ENCODE measurements at regions not wholly inside any gene's neighbourhood (a gene's known extent, or its start where the extent isn't known, plus 50 kb on each side); places are given as distances from the start of the nearest gene placed in this dataset.

DNA sequence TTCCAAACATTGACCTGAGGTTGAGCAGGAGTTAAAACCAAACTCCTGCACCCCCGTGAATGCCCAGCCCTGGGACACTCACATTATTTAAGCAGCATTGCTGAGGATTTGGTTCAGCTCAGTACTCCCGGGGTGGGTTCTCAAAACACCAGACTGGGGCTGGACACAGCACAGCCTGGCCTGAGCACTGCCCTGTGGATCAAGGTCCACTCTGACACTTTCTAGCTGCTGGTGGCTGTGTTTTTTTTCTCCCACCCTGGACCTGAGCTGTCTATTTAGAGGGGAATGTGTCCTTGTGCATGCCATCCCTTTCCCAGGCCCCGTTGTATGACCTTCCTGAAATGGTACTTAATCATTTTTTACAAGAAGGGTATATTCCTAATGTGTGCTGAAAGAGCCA, 94.7 kb upstream of the GJB6 start:
- no peaks in the 10 kb centered on the region for H3K27me3 ChIP-seq (ENCODE audit: control insufficient read depth in 2 of 2, insufficient read depth in 2 of 2, low read length in 2 of 2)
- peaks cover 2 to 5% (median 5%) of the 10 kb centered on the region in 3 donors for H3K27me3 Mint-ChIP-seq (ENCODE audit: low read depth in 3 of 3)
- no peak for DNase-seq
- H3K9me3 Mint-ChIP-seq = peaks cover 17 to 53% (median 37%) of the 10 kb centered on the region in 7 donors
- no peak overlapping the region for H3K4me3 ChIP-seq (replicated peaks in 1 of 3; ENCODE audit: low read depth in 2 of 3, low read length in 3 of 3)
- no peak overlapping the region for H3K27ac Mint-ChIP-seq
- 95% methylated on average over 2 of the region's 3 CpGs for WGBS (ENCODE audit: insufficient coverage)
- no peaks in the 10 kb centered on the region for H3K36me3 ChIP-seq (replicated peaks in 1 of 2; ENCODE audit: control insufficient read depth in 1 of 2, insufficient read depth in 2 of 2, low read length in 2 of 2)
- H3K4me1 Mint-ChIP-seq = no peaks in the 10 kb centered on the region
- intact Hi-C loops (cut with micrococcal nuclease) = no loop called here
- H3K4me1 ChIP-seq (ENCODE audit: control insufficient read depth in 1 of 2, insufficient read depth in 2 of 2, low read length in 2 of 2) = peaks cover 0 to 2% of the 10 kb centered on the region in 2 donors
- peaks cover 17 to 25% of the 10 kb centered on the region in 2 donors for H3K9me3 ChIP-seq (replicated peaks in 1 of 2; ENCODE audit: control insufficient read depth in 1 of 2, insufficient read depth in 1 of 2, low read length in 2 of 2)
- no peak overlapping the region for H3K4me2 ChIP-seq (replicated peaks; ENCODE audit: extremely low read depth, low read length, poor library complexity, severe bottlenecking)
- H3K9ac ChIP-seq (ENCODE audit: insufficient read depth, low read length, poor library complexity, severe bottlenecking) = no peak overlapping the region
- peaks cover 0 to 2% of the 10 kb centered on the region in 2 donors for H3K36me3 Mint-ChIP-seq
- H4K20me1 ChIP-seq (ENCODE audit: insufficient read depth, low read length) = no peaks in the 10 kb centered on the region
- TF ChIP-seq, protein P1, sequence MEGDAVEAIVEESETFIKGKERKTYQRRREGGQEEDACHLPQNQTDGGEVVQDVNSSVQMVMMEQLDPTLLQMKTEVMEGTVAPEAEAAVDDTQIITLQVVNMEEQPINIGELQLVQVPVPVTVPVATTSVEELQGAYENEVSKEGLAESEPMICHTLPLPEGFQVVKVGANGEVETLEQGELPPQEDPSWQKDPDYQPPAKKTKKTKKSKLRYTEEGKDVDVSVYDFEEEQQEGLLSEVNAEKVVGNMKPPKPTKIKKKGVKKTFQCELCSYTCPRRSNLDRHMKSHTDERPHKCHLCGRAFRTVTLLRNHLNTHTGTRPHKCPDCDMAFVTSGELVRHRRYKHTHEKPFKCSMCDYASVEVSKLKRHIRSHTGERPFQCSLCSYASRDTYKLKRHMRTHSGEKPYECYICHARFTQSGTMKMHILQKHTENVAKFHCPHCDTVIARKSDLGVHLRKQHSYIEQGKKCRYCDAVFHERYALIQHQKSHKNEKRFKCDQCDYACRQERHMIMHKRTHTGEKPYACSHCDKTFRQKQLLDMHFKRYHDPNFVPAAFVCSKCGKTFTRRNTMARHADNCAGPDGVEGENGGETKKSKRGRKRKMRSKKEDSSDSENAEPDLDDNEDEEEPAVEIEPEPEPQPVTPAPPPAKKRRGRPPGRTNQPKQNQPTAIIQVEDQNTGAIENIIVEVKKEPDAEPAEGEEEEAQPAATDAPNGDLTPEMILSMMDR (IDR thresholded peaks at IDR 0.05) = no peak
- H2AFZ ChIP-seq (ENCODE audit: insufficient read depth, low read depth, low read length, poor library complexity, severe bottlenecking) = no peak overlapping the region
- H3K4me3 Mint-ChIP-seq = no peak overlapping the region
- no peaks in the 10 kb centered on the region for H3K79me2 ChIP-seq (ENCODE audit: insufficient read depth, low read length)
- no peak overlapping the region for H3K27ac ChIP-seq (ENCODE audit: low read depth in 1 of 2, low read length in 2 of 2)

DNA sequence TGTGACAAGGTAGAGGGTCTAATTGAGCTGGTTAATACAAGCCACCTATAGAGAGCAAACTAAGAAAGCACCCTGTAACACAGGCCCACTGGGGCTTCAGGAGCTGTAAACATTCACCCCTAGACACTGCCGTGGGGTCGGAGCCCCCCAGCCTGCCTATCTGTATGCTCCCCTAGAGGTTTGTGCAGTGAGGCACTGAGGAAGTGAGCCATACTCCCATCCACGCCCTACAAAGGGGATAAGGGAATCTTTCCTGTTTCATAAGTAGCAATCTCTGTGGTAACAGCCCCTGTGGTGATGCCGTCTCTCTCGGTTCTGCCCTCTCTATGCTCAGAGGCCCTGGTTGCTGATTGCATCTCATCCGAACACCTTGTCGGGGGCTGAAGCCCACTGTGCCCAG, 94.2 kb upstream of the GJB6 start:
- peaks cover 2 to 5% (median 5%) of the 10 kb centered on the region in 3 donors for H3K27me3 Mint-ChIP-seq (ENCODE audit: low read depth in 3 of 3)
- no peak overlapping the region for H2AFZ ChIP-seq (ENCODE audit: insufficient read depth, low read depth, low read length, poor library complexity, severe bottlenecking)
- no peak overlapping the region for H3K9ac ChIP-seq (ENCODE audit: insufficient read depth, low read length, poor library complexity, severe bottlenecking)
- H3K79me2 ChIP-seq (ENCODE audit: insufficient read depth, low read length) = no peaks in the 10 kb centered on the region
- WGBS (ENCODE audit: insufficient coverage) = 77% methylated on average over 5 of the region's 7 CpGs
- H4K20me1 ChIP-seq (ENCODE audit: insufficient read depth, low read length) = no peaks in the 10 kb centered on the region
- H3K27me3 ChIP-seq (ENCODE audit: control insufficient read depth in 2 of 2, insufficient read depth in 2 of 2, low read length in 2 of 2) = no peaks in the 10 kb centered on the region
- H3K4me1 ChIP-seq (ENCODE audit: control insufficient read depth in 1 of 2, insufficient read depth in 2 of 2, low read length in 2 of 2) = no peaks in the 10 kb centered on the region
- H3K36me3 Mint-ChIP-seq = peaks cover 0 to 2% of the 10 kb centered on the region in 2 donors
- H3K4me3 Mint-ChIP-seq = no peak overlapping the region
- no peak for DNase-seq
- H3K36me3 ChIP-seq (replicated peaks in 1 of 2; ENCODE audit: control insufficient read depth in 1 of 2, insufficient read depth in 2 of 2, low read length in 2 of 2) = no peaks in the 10 kb centered on the region
- TF ChIP-seq, protein P1 (IDR thresholded peaks at IDR 0.05) = no peak
- H3K9me3 Mint-ChIP-seq = peaks cover 17 to 56% (median 40%) of the 10 kb centered on the region in 7 donors
- H3K4me3 ChIP-seq (replicated peaks in 1 of 3; ENCODE audit: low read depth in 2 of 3, low read length in 3 of 3) = no peak overlapping the region
- intact Hi-C loops (cut with micrococcal nuclease) = no loop called here
- peaks cover 17 to 25% of the 10 kb centered on the region in 2 donors for H3K9me3 ChIP-seq (replicated peaks in 1 of 2; ENCODE audit: control insufficient read depth in 1 of 2, insufficient read depth in 1 of 2, low read length in 2 of 2)
- H3K4me1 Mint-ChIP-seq = no peaks in the 10 kb centered on the region
- H3K27ac Mint-ChIP-seq = no peak overlapping the region
- H3K4me2 ChIP-seq (replicated peaks; ENCODE audit: extremely low read depth, low read length, poor library complexity, severe bottlenecking) = no peak overlapping the region
- H3K27ac ChIP-seq (ENCODE audit: low read depth in 1 of 2, low read length in 2 of 2) = no peak overlapping the region

All from CD14-positive monocyte (primary cell).